OCI-LY7 (cell line): ENCODE measurements at regions not wholly inside any gene's neighbourhood (a gene's known extent, or its start where the extent isn't known, plus 50 kb on each side); places are given as distances from the start of the nearest gene placed in this dataset.

Experiments used
- BruUV-seq: library from RNA; stranded (reverse); fragments of 400-500 nt; replicated peaks from 2 replicates; lab custom pipeline; 2021; lab: Mats Ljungman, UMichigan
- CTCF ChIA-PET: fragments of 300-600 bp; sonication (Branson Sonifier 250); formaldehyde crosslinking; loops from one replicate; lab custom pipeline; 2022; ENCODE audit warnings: antibody characterized with exemption; ENCODE audit not compliant: unreplicated experiment; lab: Charles Lee
- POLR2A ChIA-PET: fragments of 300-600 bp; sonication (Branson Sonifier 250); formaldehyde crosslinking; loops from one replicate; lab custom pipeline; 2022; ENCODE audit warnings: antibody characterized with exemption; lab: Charles Lee
- DNase-seq: peaks from one replicate; pipeline ENCODE4 v3.0.0-alpha.2; 2015; ENCODE audit warnings: low spot score
- H2AFZ ChIP-seq: fragments of 200-600 bp; sonication (generic), shearing (Covaris generic); 2 replicates; pipeline ENCODE4 v1.6.1; 2014; ENCODE audit warnings: mild to moderate bottlenecking, antibody characterized with exemption, low read length, moderate library complexity
- H3K27ac ChIP-seq: fragments of 200-600 bp; sonication (generic); 2 replicates; pipeline ENCODE4 v1.5.1; 2014; ENCODE audit warnings: mixed run types, low read depth, mild to moderate bottlenecking, moderate library complexity, low read length, inconsistent platforms; ENCODE audit not compliant: poor library complexity, severe bottlenecking
- H3K36me3 ChIP-seq: fragments of 200-600 bp; sonication (generic); 2 replicates; pipeline ENCODE4 v1.6.1; 2014; ENCODE audit warnings: mild to moderate bottlenecking, antibody characterized with exemption, low read length, moderate library complexity, mixed read lengths; ENCODE audit not compliant: insufficient read depth
- H3K4me1 ChIP-seq: fragments of 200-600 bp; sonication (generic); 2 replicates; pipeline ENCODE4 v1.5.1; 2014; ENCODE audit warnings: mild to moderate bottlenecking, low read length; ENCODE audit not compliant: insufficient read depth, poor library complexity, severe bottlenecking
- H3K4me2 ChIP-seq: fragments of 200-600 bp; sonication (generic); 2 replicates; pipeline ENCODE4 v1.6.1; 2014; ENCODE audit warnings: mild to moderate bottlenecking, low read length
- H3K4me3 ChIP-seq: fragments of 200-600 bp; sonication (generic); 2 replicates; pipeline ENCODE4 v1.5.1; 2014; ENCODE audit warnings: mild to moderate bottlenecking, low read depth, low read length; ENCODE audit not compliant: poor library complexity, severe bottlenecking
- H3K79me2 ChIP-seq: fragments of 200-600 bp; sonication (generic); 2 replicates; pipeline ENCODE4 v1.6.1; 2016; ENCODE audit warnings: low read depth, mild to moderate bottlenecking, low read length, moderate library complexity, mixed read lengths; ENCODE audit not compliant: insufficient read depth
- H3K9me2 ChIP-seq: fragments of 200-600 bp; sonication (generic); 2 replicates; pipeline ENCODE4 v1.6.1; 2016; ENCODE audit warnings: mild to moderate bottlenecking, low read length, mixed read lengths; ENCODE audit not compliant: insufficient read depth
- H3K9me3 ChIP-seq: fragments of 200-600 bp; sonication (generic); 2 replicates; pipeline ENCODE4 v1.6.1; 2014; ENCODE audit warnings: mild to moderate bottlenecking, mixed run types, low read length, mixed read lengths
- H4K20me1 ChIP-seq: fragments of 200-600 bp; sonication (generic); 2 replicates; pipeline ENCODE4 v1.6.1; 2014; ENCODE audit warnings: mild to moderate bottlenecking, antibody characterized with exemption, low read length, moderate library complexity, mixed read lengths; ENCODE audit not compliant: insufficient read depth
- CTCF ChIP-seq: fragments of 200-600 bp; sonication (generic); conservative IDR thresholded peaks from 2 replicates; pipeline ENCODE4 v1.5.1; 2014; ENCODE audit warnings: mild to moderate bottlenecking, antibody characterized with exemption, low read length, moderate library complexity, mixed read lengths
- EZH2phosphoT487 ChIP-seq: fragments of 200-600 bp; sonication (generic); IDR thresholded peaks from 2 replicates; pipeline ENCODE4 v1.6.1; 2018; ENCODE audit warnings: low read depth, borderline replicate concordance, mild to moderate bottlenecking, mixed run types, antibody characterized with exemption, low read length, moderate library complexity, mixed read lengths
- intact Hi-C: fragments of 100-400 bp; cut with micrococcal nuclease; formaldehyde crosslinking; loops from one replicate; pipeline ENCODE4 v1.10.0; 2022; ENCODE audit not compliant: unreplicated experiment

- TF ChIP-seq CTCF, result no peak
- no peak for TF ChIP-seq EZH2phosphoT487
- Histone ChIP-seq H3K4me1 (no peaks in the 10 kb centered on the region), H3K36me3 (no peaks in the 10 kb centered on the region), H3K9me3 (no peaks in the 10 kb centered on the region), H3K4me2 (no peak overlapping the region), H3K27ac (no peak overlapping the region), H3K9me2 (no peaks in the 10 kb centered on the region), H3K4me3 (no peak overlapping the region), H4K20me1 (no peaks in the 10 kb centered on the region), H3K79me2 (no peaks in the 10 kb centered on the region), H2AFZ (no peak overlapping the region)
- ChIA-PET POLR2A (interaction anchor here (0.7 kb wide), 1 partner anchor 9 kb away, joined by 5 read pairs; no protein-coding TSS in a partner anchor), CTCF (no interaction called here)
- no peak for DNase-seq
- no TSS peak for BruUV-seq
- intact Hi-C loops, result no loop called here
These were observed 293.0 kb upstream of the POT1 start for GRCh38 chr7:125222596-125222995.

- Histone ChIP-seq H4K20me1 (no peaks in the 10 kb centered on the region), H3K27ac (no peak overlapping the region), H3K4me3 (no peak overlapping the region), H3K36me3 (no peaks in the 10 kb centered on the region), H3K4me1 (no peaks in the 10 kb centered on the region), H3K9me3 (no peaks in the 10 kb centered on the region), H3K4me2 (no peak overlapping the region), H2AFZ (no peak overlapping the region), H3K9me2 (no peaks in the 10 kb centered on the region), H3K79me2 (no peaks in the 10 kb centered on the region)
- no peak for DNase-seq
- no TSS peak for BruUV-seq
- intact Hi-C loops, result no loop called here
- TF ChIP-seq EZH2phosphoT487 (no peak), CTCF (no peak)
- CTCF ChIA-PET, result no interaction called here
- POLR2A ChIA-PET, result no interaction called here
These were observed 288.5 kb upstream of the POT1 start for GRCh38 chr7:125218076-125218475.

- ChIA-PET CTCF (no interaction called here), POLR2A (no interaction called here)
- intact Hi-C loops, result no loop called here
- TF ChIP-seq EZH2phosphoT487 (no peak), CTCF (no peak)
- no peaks in the 10 kb centered on the region for H4K20me1 ChIP-seq
- H2AFZ ChIP-seq, result no peak overlapping the region
- no TSS peak for BruUV-seq
- no peak for DNase-seq
- no peaks in the 10 kb centered on the region for H3K79me2 ChIP-seq
- H3K9me3 ChIP-seq, result no peaks in the 10 kb centered on the region
- H3K9me2 ChIP-seq, result no peaks in the 10 kb centered on the region
- H3K4me1 ChIP-seq, result no peaks in the 10 kb centered on the region
- H3K36me3 ChIP-seq, result no peaks in the 10 kb centered on the region
- H3K27ac ChIP-seq, result no peak overlapping the region
- no peak overlapping the region for H3K4me3 ChIP-seq
- no peak overlapping the region for H3K4me2 ChIP-seq
These were observed 271.4 kb upstream of the POT1 start for GRCh38 chr7:125201002-125201401.
